ENCODE measurements at regions not wholly inside any gene's neighbourhood (a gene's known extent, or its start where the extent isn't known, plus 50 kb on each side); places are given as distances from the start of the nearest gene placed in this dataset.

GRCh38 chr1:98008373-98008772, 87.5 kb upstream of the DPYD start:
- Histone ChIP-seq H3K4me1 (ENCODE audit: control insufficient read depth, insufficient read depth, low read length) (no peaks in the 10 kb centered on the region), H3K27ac (ENCODE audit: low read depth, low read length) (no peak overlapping the region), H3K4me3 (ENCODE audit: low read length) (no peak overlapping the region), H3K9ac (ENCODE audit: low read length) (no peak overlapping the region), H3K36me3 (ENCODE audit: control insufficient read depth, insufficient read depth, low read length) (no peaks in the 10 kb centered on the region), H3K27me3 (ENCODE audit: control insufficient read depth, insufficient read depth, low read length) (no peaks in the 10 kb centered on the region)

DNA sequence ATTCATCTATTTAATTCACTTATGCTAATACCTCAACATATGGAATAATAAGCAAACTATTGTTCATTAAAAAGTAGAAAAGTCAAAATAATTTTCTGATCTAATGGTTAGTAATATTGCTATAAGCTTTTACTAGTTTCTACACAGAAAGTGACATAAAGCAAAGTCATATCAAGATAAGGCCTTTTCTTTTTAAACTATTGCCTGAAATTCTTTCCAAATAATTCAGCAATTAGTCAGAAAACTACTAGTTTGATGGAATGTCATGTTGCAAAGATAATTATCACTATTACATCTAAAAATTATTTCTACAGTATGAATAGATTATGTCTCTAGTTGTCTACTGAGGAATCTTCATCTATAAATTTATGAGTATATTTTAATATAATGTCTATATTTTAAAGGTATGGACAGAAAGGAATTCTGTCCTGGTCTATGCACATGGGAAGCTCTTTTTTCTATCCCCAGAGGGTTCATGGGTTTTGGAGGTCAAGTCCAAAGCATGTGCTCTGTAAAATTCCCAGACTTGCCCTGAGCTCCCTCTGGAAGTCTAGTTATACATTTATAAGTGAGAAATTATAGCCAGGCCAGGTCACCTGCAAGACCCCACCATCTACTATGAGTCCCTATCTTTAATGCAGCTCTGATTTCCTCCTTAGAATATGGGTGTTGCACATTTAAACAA, 84.6 kb upstream of the DPYD start:
- no peaks in the 10 kb centered on the region for H3K36me3 ChIP-seq (ENCODE audit: control insufficient read depth, insufficient read depth, low read length)
- no peak overlapping the region for H3K27ac ChIP-seq (ENCODE audit: low read depth, low read length)
- H3K27me3 ChIP-seq (ENCODE audit: control insufficient read depth, insufficient read depth, low read length): no peaks in the 10 kb centered on the region
- no peak overlapping the region for H3K4me3 ChIP-seq (ENCODE audit: low read length)
- no peak overlapping the region for H3K9ac ChIP-seq (ENCODE audit: low read length)
- no peaks in the 10 kb centered on the region for H3K4me1 ChIP-seq (ENCODE audit: control insufficient read depth, insufficient read depth, low read length)

DNA sequence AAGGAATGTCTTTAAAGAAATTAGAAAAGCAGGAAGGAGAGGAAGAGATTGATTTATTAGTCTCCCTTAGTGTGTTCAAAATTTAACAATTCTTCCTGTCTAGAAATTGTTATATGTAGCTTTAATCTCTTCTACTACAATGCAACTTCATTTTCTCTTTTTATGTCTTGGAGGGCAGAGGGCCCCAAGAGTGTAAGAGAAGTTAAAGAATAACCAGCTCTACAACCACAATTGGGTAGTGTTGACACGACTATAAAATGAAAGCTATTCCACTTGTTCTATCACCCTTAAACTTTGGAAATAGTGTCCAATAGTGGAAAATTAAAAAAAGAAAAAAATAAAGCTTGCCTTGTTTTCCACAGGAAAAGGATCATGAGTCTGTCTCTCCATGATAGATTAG, 82.6 kb upstream of the DPYD start:
- Histone ChIP-seq H3K27me3 (ENCODE audit: control insufficient read depth, insufficient read depth, low read length) (no peaks in the 10 kb centered on the region), H3K9ac (ENCODE audit: low read length) (no peak overlapping the region), H3K4me1 (ENCODE audit: control insufficient read depth, insufficient read depth, low read length) (no peaks in the 10 kb centered on the region), H3K36me3 (ENCODE audit: control insufficient read depth, insufficient read depth, low read length) (no peaks in the 10 kb centered on the region), H3K4me3 (ENCODE audit: low read length) (no peak overlapping the region), H3K27ac (ENCODE audit: low read depth, low read length) (no peak overlapping the region)

DNA sequence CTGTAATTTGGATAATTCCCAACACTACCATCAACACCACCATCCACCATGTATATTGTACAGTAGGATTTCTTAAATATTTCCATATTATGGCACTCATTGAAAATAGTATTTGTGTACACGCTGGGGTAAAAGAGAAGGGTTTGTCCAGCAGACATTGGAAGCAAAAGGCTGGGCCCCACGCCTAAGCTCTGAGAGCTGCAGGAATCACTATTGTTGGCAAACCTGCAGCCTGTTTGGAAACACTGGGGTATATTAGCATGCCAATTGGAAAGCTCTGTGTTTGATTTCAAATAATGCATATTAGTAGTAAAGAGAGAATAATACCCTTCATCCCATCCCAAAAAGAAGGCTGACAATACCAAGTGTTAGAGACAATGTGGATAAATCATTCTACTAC, 81.5 kb upstream of the DPYD start:
- no peak overlapping the region for H3K27ac ChIP-seq (ENCODE audit: low read depth, low read length)
- no peaks in the 10 kb centered on the region for H3K4me1 ChIP-seq (ENCODE audit: control insufficient read depth, insufficient read depth, low read length)
- H3K4me3 ChIP-seq (ENCODE audit: low read length): no peak overlapping the region
- no peaks in the 10 kb centered on the region for H3K27me3 ChIP-seq (ENCODE audit: control insufficient read depth, insufficient read depth, low read length)
- H3K9ac ChIP-seq (ENCODE audit: low read length): no peak overlapping the region
- no peaks in the 10 kb centered on the region for H3K36me3 ChIP-seq (ENCODE audit: control insufficient read depth, insufficient read depth, low read length)

DNA sequence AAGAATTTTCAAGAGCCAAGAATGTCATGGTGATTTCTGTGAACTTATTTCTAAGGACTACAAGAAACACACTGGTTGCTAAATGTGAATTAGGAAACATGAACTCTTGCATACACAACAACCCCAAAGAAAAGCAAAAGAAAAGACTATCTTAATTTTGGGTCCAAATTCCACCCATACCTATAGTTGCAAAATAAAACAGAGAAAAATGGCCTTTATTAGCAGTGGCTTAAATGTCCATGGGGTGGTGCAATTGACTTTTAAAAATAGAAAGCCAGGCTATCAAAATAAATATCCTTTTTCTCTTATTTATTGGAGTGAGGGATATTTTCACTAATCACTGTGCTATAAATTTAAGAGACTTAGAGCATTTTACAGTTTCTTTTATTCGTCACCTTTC, 80.9 kb upstream of the DPYD start:
- no peaks in the 10 kb centered on the region for H3K27me3 ChIP-seq (ENCODE audit: control insufficient read depth, insufficient read depth, low read length)
- H3K4me1 ChIP-seq (ENCODE audit: control insufficient read depth, insufficient read depth, low read length): no peaks in the 10 kb centered on the region
- no peaks in the 10 kb centered on the region for H3K36me3 ChIP-seq (ENCODE audit: control insufficient read depth, insufficient read depth, low read length)
- H3K9ac ChIP-seq (ENCODE audit: low read length): no peak overlapping the region
- no peak overlapping the region for H3K4me3 ChIP-seq (ENCODE audit: low read length)
- no peak overlapping the region for H3K27ac ChIP-seq (ENCODE audit: low read depth, low read length)

DNA sequence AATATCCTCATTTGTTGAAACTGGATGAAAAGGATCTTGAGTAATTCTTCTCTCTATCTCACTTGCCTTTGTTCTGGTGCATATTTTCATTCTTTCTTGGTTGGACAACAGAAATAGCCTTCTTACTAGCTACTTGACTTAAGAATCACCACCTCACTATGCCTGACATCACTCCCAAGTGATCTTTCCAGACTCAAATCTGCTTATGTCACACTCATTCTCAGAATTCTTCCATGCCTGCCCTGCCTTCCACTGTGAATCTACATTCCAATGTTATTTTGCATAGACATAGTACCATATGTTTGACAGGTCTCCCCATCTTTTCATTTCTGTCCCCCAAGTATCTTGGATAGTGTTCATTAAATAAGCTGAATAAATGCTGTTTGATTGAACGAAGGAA, 78.5 kb upstream of the DPYD start:
- Histone ChIP-seq H3K4me1 (ENCODE audit: control insufficient read depth, insufficient read depth, low read length) (no peaks in the 10 kb centered on the region), H3K9ac (ENCODE audit: low read length) (no peak overlapping the region), H3K27me3 (ENCODE audit: control insufficient read depth, insufficient read depth, low read length) (no peaks in the 10 kb centered on the region), H3K36me3 (ENCODE audit: control insufficient read depth, insufficient read depth, low read length) (no peaks in the 10 kb centered on the region), H3K4me3 (ENCODE audit: low read length) (no peak overlapping the region), H3K27ac (ENCODE audit: low read depth, low read length) (no peak overlapping the region)

GRCh38 chr1:97996880-97997279, 76.0 kb upstream of the DPYD start:
- H3K4me3 ChIP-seq (ENCODE audit: low read length): no peak overlapping the region
- no peak overlapping the region for H3K9ac ChIP-seq (ENCODE audit: low read length)
- no peaks in the 10 kb centered on the region for H3K36me3 ChIP-seq (ENCODE audit: control insufficient read depth, insufficient read depth, low read length)
- H3K27ac ChIP-seq (ENCODE audit: low read depth, low read length): no peak overlapping the region
- H3K4me1 ChIP-seq (ENCODE audit: control insufficient read depth, insufficient read depth, low read length): no peaks in the 10 kb centered on the region
- no peaks in the 10 kb centered on the region for H3K27me3 ChIP-seq (ENCODE audit: control insufficient read depth, insufficient read depth, low read length)

DNA sequence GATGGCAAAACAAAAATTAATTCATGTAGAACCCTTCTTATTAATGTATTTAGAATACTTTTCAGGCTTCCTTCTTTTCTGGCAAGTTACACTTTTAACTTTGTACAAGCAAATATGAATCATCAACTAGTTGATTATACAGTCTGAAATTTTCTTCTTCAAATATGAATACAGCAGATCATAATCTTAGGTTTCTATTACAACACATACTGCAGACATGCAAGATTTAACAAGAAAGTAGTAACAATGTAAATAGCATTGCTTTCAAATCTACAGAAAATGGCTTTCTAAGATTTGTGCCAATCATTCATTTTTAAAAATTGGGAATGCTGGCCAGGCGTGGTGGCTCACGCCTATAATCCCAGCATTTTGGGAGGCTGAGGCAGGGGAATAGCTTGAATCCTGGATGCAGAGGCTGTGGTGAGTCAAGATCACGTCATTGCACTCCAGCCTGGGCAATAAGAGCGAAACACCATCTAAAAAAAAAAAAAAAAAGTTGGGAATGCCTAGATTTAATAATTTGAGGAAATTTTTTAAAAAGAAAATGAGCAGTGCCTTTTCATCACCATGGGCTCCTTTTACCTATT, 68.4 kb upstream of the DPYD start:
- Histone ChIP-seq H3K9ac (ENCODE audit: low read length) (no peak overlapping the region), H3K27ac (ENCODE audit: low read depth, low read length) (no peak overlapping the region), H3K36me3 (ENCODE audit: control insufficient read depth, insufficient read depth, low read length) (no peaks in the 10 kb centered on the region), H3K4me3 (ENCODE audit: low read length) (no peak overlapping the region), H3K27me3 (ENCODE audit: control insufficient read depth, insufficient read depth, low read length) (no peaks in the 10 kb centered on the region), H3K4me1 (ENCODE audit: control insufficient read depth, insufficient read depth, low read length) (no peaks in the 10 kb centered on the region)

- Histone ChIP-seq H3K27me3 (ENCODE audit: control insufficient read depth, insufficient read depth, low read length) (no peaks in the 10 kb centered on the region), H3K4me1 (ENCODE audit: control insufficient read depth, insufficient read depth, low read length) (no peaks in the 10 kb centered on the region), H3K27ac (ENCODE audit: low read depth, low read length) (no peak overlapping the region), H3K9ac (ENCODE audit: low read length) (no peak overlapping the region), H3K36me3 (ENCODE audit: control insufficient read depth, insufficient read depth, low read length) (no peaks in the 10 kb centered on the region), H3K4me3 (ENCODE audit: low read length) (no peak overlapping the region)
These were observed 65.5 kb upstream of the DPYD start for GRCh38 chr1:97986041-97987005.

- Histone ChIP-seq H3K36me3 (ENCODE audit: control insufficient read depth, insufficient read depth, low read length) (no peaks in the 10 kb centered on the region), H3K4me3 (ENCODE audit: low read length) (no peak overlapping the region), H3K9ac (ENCODE audit: low read length) (no peak overlapping the region), H3K4me1 (ENCODE audit: control insufficient read depth, insufficient read depth, low read length) (no peaks in the 10 kb centered on the region), H3K27me3 (ENCODE audit: control insufficient read depth, insufficient read depth, low read length) (no peaks in the 10 kb centered on the region), H3K27ac (ENCODE audit: low read depth, low read length) (no peak overlapping the region)
These were observed 62.3 kb upstream of the DPYD start for GRCh38 chr1:97983126-97983525.

- H3K4me1 ChIP-seq (ENCODE audit: control insufficient read depth, insufficient read depth, low read length): no peaks in the 10 kb centered on the region
- no peak overlapping the region for H3K27ac ChIP-seq (ENCODE audit: low read depth, low read length)
- no peaks in the 10 kb centered on the region for H3K36me3 ChIP-seq (ENCODE audit: control insufficient read depth, insufficient read depth, low read length)
- H3K27me3 ChIP-seq (ENCODE audit: control insufficient read depth, insufficient read depth, low read length): no peaks in the 10 kb centered on the region
- no peak overlapping the region for H3K9ac ChIP-seq (ENCODE audit: low read length)
- no peak overlapping the region for H3K4me3 ChIP-seq (ENCODE audit: low read length)
These were observed 59.7 kb upstream of the DPYD start for GRCh38 chr1:97980530-97980929.

DNA sequence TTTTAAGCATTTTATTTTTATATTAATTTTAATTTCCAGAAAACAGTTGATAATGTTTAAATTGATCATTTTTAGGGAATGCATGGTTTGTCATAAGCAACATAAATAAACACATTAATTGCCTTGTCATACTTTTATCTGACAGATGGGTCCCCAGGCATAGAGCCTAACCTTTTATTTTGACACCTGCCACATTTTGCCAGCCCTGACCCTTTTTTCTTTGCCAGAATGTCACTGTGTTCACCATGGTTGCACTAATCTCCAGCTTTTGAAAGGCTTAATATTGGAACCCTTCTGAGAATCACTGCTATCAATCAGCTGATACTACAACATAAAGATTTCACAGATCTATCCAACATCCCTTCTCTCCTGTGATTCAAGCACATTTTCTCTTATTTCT, 56.0 kb upstream of the DPYD start:
- H3K36me3 ChIP-seq (ENCODE audit: control insufficient read depth, insufficient read depth, low read length): no peaks in the 10 kb centered on the region
- no peak overlapping the region for H3K27ac ChIP-seq (ENCODE audit: low read depth, low read length)
- H3K4me1 ChIP-seq (ENCODE audit: control insufficient read depth, insufficient read depth, low read length): no peaks in the 10 kb centered on the region
- H3K27me3 ChIP-seq (ENCODE audit: control insufficient read depth, insufficient read depth, low read length): no peaks in the 10 kb centered on the region
- no peak overlapping the region for H3K9ac ChIP-seq (ENCODE audit: low read length)
- H3K4me3 ChIP-seq (ENCODE audit: low read length): no peak overlapping the region
